DOHH2 (cell line): ENCODE measurements at regions not wholly inside any gene's neighbourhood (a gene's known extent, or its start where the extent isn't known, plus 50 kb on each side); places are given as distances from the start of the nearest gene placed in this dataset.

Source experiments
- EZH2phosphoT487 ChIP-seq: fragments of 200-600 bp; sonication (generic); IDR thresholded peaks from 2 replicates; pipeline ENCODE4 v1.6.1; 2017; ENCODE audit warnings: borderline replicate concordance, mild to moderate bottlenecking, antibody characterized with exemption, low read length, moderate library complexity, mixed read lengths
- TF ChIP-seq, protein P1 (sequence below): fragments of 200-600 bp; sonication (generic); IDR thresholded peaks from one replicate; pipeline ENCODE4 v1.5.1; 2014; ENCODE audit warnings: antibody characterized with exemption, mild to moderate bottlenecking, low read depth, low read length; ENCODE audit not compliant: poor library complexity, severe bottlenecking

DNA sequence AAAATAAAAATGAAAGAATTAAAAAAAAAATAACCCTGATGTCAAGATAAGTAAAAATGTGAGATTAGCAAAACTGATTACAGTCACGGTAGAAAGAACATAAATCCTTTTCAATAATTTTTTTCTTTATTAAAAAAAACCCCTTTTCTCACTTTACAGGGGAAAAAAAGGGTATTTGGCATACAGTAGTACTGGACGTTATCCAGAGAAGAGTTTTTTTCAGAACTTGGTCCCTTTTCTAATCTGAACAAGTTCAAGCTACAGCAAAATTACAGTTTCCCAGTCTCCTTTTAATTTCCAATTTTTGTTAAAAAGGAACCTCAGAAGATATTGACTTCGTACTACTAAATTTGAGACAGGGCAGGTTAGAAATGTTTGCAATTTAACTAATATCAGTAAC, 134.7 kb upstream of the DCN start:
- TF ChIP-seq, protein P1, sequence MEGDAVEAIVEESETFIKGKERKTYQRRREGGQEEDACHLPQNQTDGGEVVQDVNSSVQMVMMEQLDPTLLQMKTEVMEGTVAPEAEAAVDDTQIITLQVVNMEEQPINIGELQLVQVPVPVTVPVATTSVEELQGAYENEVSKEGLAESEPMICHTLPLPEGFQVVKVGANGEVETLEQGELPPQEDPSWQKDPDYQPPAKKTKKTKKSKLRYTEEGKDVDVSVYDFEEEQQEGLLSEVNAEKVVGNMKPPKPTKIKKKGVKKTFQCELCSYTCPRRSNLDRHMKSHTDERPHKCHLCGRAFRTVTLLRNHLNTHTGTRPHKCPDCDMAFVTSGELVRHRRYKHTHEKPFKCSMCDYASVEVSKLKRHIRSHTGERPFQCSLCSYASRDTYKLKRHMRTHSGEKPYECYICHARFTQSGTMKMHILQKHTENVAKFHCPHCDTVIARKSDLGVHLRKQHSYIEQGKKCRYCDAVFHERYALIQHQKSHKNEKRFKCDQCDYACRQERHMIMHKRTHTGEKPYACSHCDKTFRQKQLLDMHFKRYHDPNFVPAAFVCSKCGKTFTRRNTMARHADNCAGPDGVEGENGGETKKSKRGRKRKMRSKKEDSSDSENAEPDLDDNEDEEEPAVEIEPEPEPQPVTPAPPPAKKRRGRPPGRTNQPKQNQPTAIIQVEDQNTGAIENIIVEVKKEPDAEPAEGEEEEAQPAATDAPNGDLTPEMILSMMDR = no peak
- no peak for TF ChIP-seq EZH2phosphoT487
